ENCODE measurements at regions not wholly inside any gene's neighbourhood (a gene's known extent, or its start where the extent isn't known, plus 50 kb on each side); places are given as distances from the start of the nearest gene placed in this dataset.

- ATAC-seq (replicated peaks in 1 of 4) (no peak), DNase-seq (no peak)
- Mint-ChIP-seq H3K27me3 (peaks cover 11 to 24% of the 10 kb centered on the region in 2 donors), H3K4me3 (no peak overlapping the region), H3K9me3 (no peaks in the 10 kb centered on the region), H3K4me1 (peaks cover 0 to 4% (median 4%) of the 10 kb centered on the region in 3 donors), H3K27ac (no peak overlapping the region), H3K36me3 (peaks cover 3% of the 10 kb centered on the region)
- ChIA-PET CTCF (no interaction called here), POLR2A (no interaction called here)
- Histone ChIP-seq H3K27ac (ENCODE audit: low read length) (no peak overlapping the region), H3K4me1 (ENCODE audit: control insufficient read depth in 1 of 2, extremely low read depth in 1 of 2, insufficient read depth in 2 of 2, low read length in 2 of 2) (peaks cover 0 to 4% of the 10 kb centered on the region in 2 experiments), H3K27me3 (replicated peaks in 1 of 2; ENCODE audit: control insufficient read depth in 2 of 2, extremely low read depth in 1 of 2, insufficient read depth in 2 of 2, low read length in 1 of 2) (peaks cover 0 to 13% of the 10 kb centered on the region in 2 experiments), H3K4me3 (ENCODE audit: control insufficient read depth in 1 of 2, extremely low read depth in 1 of 2, low read length in 1 of 2) (no peak overlapping the region), H3K36me3 (ENCODE audit: control insufficient read depth in 2 of 2, extremely low read depth in 1 of 2, insufficient read depth in 1 of 2, low read length in 1 of 2) (no peaks in the 10 kb centered on the region), H3K9me3 (no peaks in the 10 kb centered on the region)
- 87% methylated on average over 8 of the region's 11 CpGs for WGBS (ENCODE audit: insufficient coverage)
Measured at GRCh38 chr1:5684791-5685190, 307.4 kb downstream of the NPHP4 start.

GRCh38 chr1:5683446-5683845, 308.8 kb downstream of the NPHP4 start:
- Mint-ChIP-seq H3K27ac (no peak overlapping the region), H3K4me3 (no peak overlapping the region), H3K36me3 (peaks cover 3% of the 10 kb centered on the region), H3K4me1 (peaks cover 0 to 4% (median 4%) of the 10 kb centered on the region in 3 donors), H3K27me3 (peaks cover 12 to 28% of the 10 kb centered on the region in 2 donors), H3K9me3 (peaks cover 0 to 6% (median 0%) of the 10 kb centered on the region in 3 donors)
- H3K4me3 ChIP-seq (ENCODE audit: control insufficient read depth in 1 of 2, extremely low read depth in 1 of 2, low read length in 1 of 2) = no peak overlapping the region
- H3K27ac ChIP-seq (ENCODE audit: low read length) = no peak overlapping the region
- CTCF ChIA-PET = no interaction called here
- WGBS (ENCODE audit: insufficient coverage) = 11% methylated on average over 2 of the region's 2 CpGs
- H3K9me3 ChIP-seq = no peaks in the 10 kb centered on the region
- peaks cover 0 to 4% of the 10 kb centered on the region in 2 experiments for H3K4me1 ChIP-seq (ENCODE audit: control insufficient read depth in 1 of 2, extremely low read depth in 1 of 2, insufficient read depth in 2 of 2, low read length in 2 of 2)
- POLR2A ChIA-PET = no interaction called here
- ATAC-seq (replicated peaks in 1 of 4) = peak in 1 of 4 experiments; percentile 36
- no peak for DNase-seq
- no peaks in the 10 kb centered on the region for H3K36me3 ChIP-seq (ENCODE audit: control insufficient read depth in 2 of 2, extremely low read depth in 1 of 2, insufficient read depth in 1 of 2, low read length in 1 of 2)
- H3K27me3 ChIP-seq (replicated peaks in 1 of 2; ENCODE audit: control insufficient read depth in 2 of 2, extremely low read depth in 1 of 2, insufficient read depth in 2 of 2, low read length in 1 of 2) = peaks cover 0 to 13% of the 10 kb centered on the region in 2 experiments

- no peak overlapping the region for H3K27ac ChIP-seq (ENCODE audit: low read length)
- ChIA-PET POLR2A (no interaction called here), CTCF (no interaction called here)
- no peak for ATAC-seq (replicated peaks in 1 of 4)
- H3K4me1 Mint-ChIP-seq = peaks cover 0 to 4% (median 4%) of the 10 kb centered on the region in 3 donors
- no peak overlapping the region for H3K4me3 ChIP-seq (ENCODE audit: control insufficient read depth in 1 of 2, extremely low read depth in 1 of 2, low read length in 1 of 2)
- WGBS (ENCODE audit: insufficient coverage) = 88% methylated on average over 13 of the region's 16 CpGs
- no peak for DNase-seq
- no peak overlapping the region for H3K4me3 Mint-ChIP-seq
- no peak overlapping the region for H3K27ac Mint-ChIP-seq
- H3K27me3 ChIP-seq (replicated peaks in 1 of 2; ENCODE audit: control insufficient read depth in 2 of 2, extremely low read depth in 1 of 2, insufficient read depth in 2 of 2, low read length in 1 of 2) = peaks cover 0 to 13% of the 10 kb centered on the region in 2 experiments
- H3K9me3 Mint-ChIP-seq = peaks cover 0 to 9% (median 0%) of the 10 kb centered on the region in 3 donors
- H3K4me1 ChIP-seq (ENCODE audit: control insufficient read depth in 1 of 2, extremely low read depth in 1 of 2, insufficient read depth in 2 of 2, low read length in 2 of 2) = peaks cover 0 to 4% of the 10 kb centered on the region in 2 experiments
- H3K27me3 Mint-ChIP-seq = peaks cover 16 to 31% of the 10 kb centered on the region in 2 donors
- H3K36me3 ChIP-seq (ENCODE audit: control insufficient read depth in 2 of 2, extremely low read depth in 1 of 2, insufficient read depth in 1 of 2, low read length in 1 of 2) = no peaks in the 10 kb centered on the region
- H3K36me3 Mint-ChIP-seq = peaks cover 3% of the 10 kb centered on the region
- H3K9me3 ChIP-seq = no peaks in the 10 kb centered on the region
Measured at GRCh38 chr1:5682626-5683225, 309.5 kb downstream of the NPHP4 start.

GRCh38 chr1:5681654-5682053, 310.6 kb downstream of the NPHP4 start:
- ChIA-PET CTCF (no interaction called here), POLR2A (no interaction called here)
- H3K9me3 ChIP-seq = no peaks in the 10 kb centered on the region
- H3K4me1 Mint-ChIP-seq = peaks cover 0 to 4% (median 4%) of the 10 kb centered on the region in 3 donors
- ATAC-seq (replicated peaks in 1 of 4) (no peak), DNase-seq (no peak)
- peaks cover 0 to 9% of the 10 kb centered on the region in 2 experiments for H3K27me3 ChIP-seq (replicated peaks in 1 of 2; ENCODE audit: control insufficient read depth in 2 of 2, extremely low read depth in 1 of 2, insufficient read depth in 2 of 2, low read length in 1 of 2)
- peaks cover 0 to 9% (median 0%) of the 10 kb centered on the region in 3 donors for H3K9me3 Mint-ChIP-seq
- no peak overlapping the region for H3K27ac ChIP-seq (ENCODE audit: low read length)
- H3K27me3 Mint-ChIP-seq = peaks cover 11 to 35% of the 10 kb centered on the region in 2 donors
- WGBS (ENCODE audit: insufficient coverage) = 68% methylated on average over 6 of the region's 6 CpGs
- H3K36me3 Mint-ChIP-seq = peaks cover 3% of the 10 kb centered on the region
- peaks cover 0 to 4% of the 10 kb centered on the region in 2 experiments for H3K4me1 ChIP-seq (ENCODE audit: control insufficient read depth in 1 of 2, extremely low read depth in 1 of 2, insufficient read depth in 2 of 2, low read length in 2 of 2)
- H3K36me3 ChIP-seq (ENCODE audit: control insufficient read depth in 2 of 2, extremely low read depth in 1 of 2, insufficient read depth in 1 of 2, low read length in 1 of 2) = no peaks in the 10 kb centered on the region
- no peak overlapping the region for H3K4me3 ChIP-seq (ENCODE audit: control insufficient read depth in 1 of 2, extremely low read depth in 1 of 2, low read length in 1 of 2)
- no peak overlapping the region for H3K4me3 Mint-ChIP-seq
- H3K27ac Mint-ChIP-seq = no peak overlapping the region

GRCh38 chr1:5680600-5680999, 311.6 kb downstream of the NPHP4 start:
- H3K36me3 ChIP-seq (ENCODE audit: control insufficient read depth in 2 of 2, extremely low read depth in 1 of 2, insufficient read depth in 1 of 2, low read length in 1 of 2) = no peaks in the 10 kb centered on the region
- Mint-ChIP-seq H3K27me3 (peaks cover 8 to 30% of the 10 kb centered on the region in 2 donors), H3K4me3 (no peak overlapping the region), H3K9me3 (peaks cover 3 to 9% (median 5%) of the 10 kb centered on the region in 3 donors), H3K27ac (no peak overlapping the region), H3K36me3 (no peaks in the 10 kb centered on the region), H3K4me1 (peaks cover 0 to 4% (median 4%) of the 10 kb centered on the region in 3 donors)
- peaks cover 0 to 9% of the 10 kb centered on the region in 2 experiments for H3K27me3 ChIP-seq (replicated peaks in 1 of 2; ENCODE audit: control insufficient read depth in 2 of 2, extremely low read depth in 1 of 2, insufficient read depth in 2 of 2, low read length in 1 of 2)
- POLR2A ChIA-PET = no interaction called here
- DNase-seq (no peak), ATAC-seq (replicated peaks in 1 of 4) (no peak)
- CTCF ChIA-PET = no interaction called here
- H3K9me3 ChIP-seq = no peaks in the 10 kb centered on the region
- WGBS (ENCODE audit: insufficient coverage) = 92% methylated on average over 1 of the region's 4 CpGs
- H3K27ac ChIP-seq (ENCODE audit: low read length) = no peak overlapping the region
- peaks cover 0 to 4% of the 10 kb centered on the region in 2 experiments for H3K4me1 ChIP-seq (ENCODE audit: control insufficient read depth in 1 of 2, extremely low read depth in 1 of 2, insufficient read depth in 2 of 2, low read length in 2 of 2)
- no peak overlapping the region for H3K4me3 ChIP-seq (ENCODE audit: control insufficient read depth in 1 of 2, extremely low read depth in 1 of 2, low read length in 1 of 2)

GRCh38 chr1:5678759-5679158, 313.5 kb downstream of the NPHP4 start:
- 82% methylated on average over 1 of the region's 1 CpG for WGBS (ENCODE audit: insufficient coverage)
- no peak for ATAC-seq (replicated peaks in 1 of 4)
- Mint-ChIP-seq H3K27ac (no peak overlapping the region), H3K9me3 (peaks cover 13 to 18% (median 18%) of the 10 kb centered on the region in 3 donors), H3K4me3 (no peak overlapping the region), H3K4me1 (peaks cover 0 to 4% (median 3%) of the 10 kb centered on the region in 3 donors), H3K27me3 (peaks cover 8 to 23% of the 10 kb centered on the region in 2 donors), H3K36me3 (peaks cover 7% of the 10 kb centered on the region)
- H3K4me1 ChIP-seq (ENCODE audit: control insufficient read depth in 1 of 2, extremely low read depth in 1 of 2, insufficient read depth in 2 of 2, low read length in 2 of 2) = peaks cover 0 to 4% of the 10 kb centered on the region in 2 experiments
- H3K36me3 ChIP-seq (ENCODE audit: control insufficient read depth in 2 of 2, extremely low read depth in 1 of 2, insufficient read depth in 1 of 2, low read length in 1 of 2) = no peaks in the 10 kb centered on the region
- no peaks in the 10 kb centered on the region for H3K9me3 ChIP-seq
- peaks cover 0 to 2% of the 10 kb centered on the region in 2 experiments for H3K27me3 ChIP-seq (replicated peaks in 1 of 2; ENCODE audit: control insufficient read depth in 2 of 2, extremely low read depth in 1 of 2, insufficient read depth in 2 of 2, low read length in 1 of 2)
- no peak overlapping the region for H3K4me3 ChIP-seq (ENCODE audit: control insufficient read depth in 1 of 2, extremely low read depth in 1 of 2, low read length in 1 of 2)
- no peak overlapping the region for H3K27ac ChIP-seq (ENCODE audit: low read length)
- CTCF ChIA-PET = no interaction called here
- DNase-seq = no peak
- POLR2A ChIA-PET = no interaction called here
